ENCODE measurements at regions not wholly inside any gene's neighbourhood (a gene's known extent, or its start where the extent isn't known, plus 50 kb on each side); places are given as distances from the start of the nearest gene placed in this dataset.

GRCh38 chr5:133750356-133750755, 138.0 kb upstream of the FSTL4 start:
- H3K36me3 Mint-ChIP-seq (ENCODE audit: low read depth) = no peaks in the 10 kb centered on the region
- H3K9me3 Mint-ChIP-seq = no peaks in the 10 kb centered on the region
- DNase-seq = peak; percentile 12
- no peak overlapping the region for H3K27ac Mint-ChIP-seq
- ChIA-PET POLR2A (no interaction called here), CTCF (no interaction called here)
- H3K4me3 Mint-ChIP-seq = no peak overlapping the region
- no peaks in the 10 kb centered on the region for H3K4me1 Mint-ChIP-seq
- H3K27me3 Mint-ChIP-seq = peaks cover 3% of the 10 kb centered on the region

- DNase-seq = no peak
- Mint-ChIP-seq H3K4me1 (no peaks in the 10 kb centered on the region), H3K27me3 (peaks cover 2% of the 10 kb centered on the region), H3K4me3 (no peak overlapping the region), H3K9me3 (no peaks in the 10 kb centered on the region), H3K27ac (no peak overlapping the region), H3K36me3 (ENCODE audit: low read depth) (no peaks in the 10 kb centered on the region)
- ChIA-PET POLR2A (no interaction called here), CTCF (no interaction called here)
Observed at GRCh38 chr5:133749331-133749985, 137.1 kb upstream of the FSTL4 start.

- no peaks in the 10 kb centered on the region for H3K4me1 Mint-ChIP-seq
- H3K27ac Mint-ChIP-seq = no peak overlapping the region
- peaks cover 11% of the 10 kb centered on the region for H3K27me3 Mint-ChIP-seq
- no peaks in the 10 kb centered on the region for H3K9me3 Mint-ChIP-seq
- no peaks in the 10 kb centered on the region for H3K36me3 Mint-ChIP-seq (ENCODE audit: low read depth)
- ChIA-PET POLR2A (no interaction called here), CTCF (interaction anchor here (2.1 kb wide), 1 partner anchor 123 kb away, joined by 4 read pairs; no protein-coding TSS in a partner anchor)
- H3K4me3 Mint-ChIP-seq = no peak overlapping the region
- DNase-seq = peak; percentile 26
Observed at GRCh38 chr5:133746834-133747233, 134.5 kb upstream of the FSTL4 start.

- ChIA-PET CTCF (no interaction called here), POLR2A (no interaction called here)
- Mint-ChIP-seq H3K36me3 (ENCODE audit: low read depth) (no peaks in the 10 kb centered on the region), H3K9me3 (no peaks in the 10 kb centered on the region), H3K27me3 (peaks cover 11% of the 10 kb centered on the region), H3K27ac (no peak overlapping the region), H3K4me1 (no peaks in the 10 kb centered on the region), H3K4me3 (no peak overlapping the region)
- DNase-seq = no peak
Observed at GRCh38 chr5:133744960-133745308, 132.6 kb upstream of the FSTL4 start.

GRCh38 chr5:133744051-133744959, 132.0 kb upstream of the FSTL4 start:
- CTCF ChIA-PET = no interaction called here
- no peak overlapping the region for H3K4me3 Mint-ChIP-seq

GRCh38 chr5:133742431-133742988, 130.2 kb upstream of the FSTL4 start:
- Mint-ChIP-seq H3K4me1 (no peaks in the 10 kb centered on the region), H3K27me3 (peaks cover 11% of the 10 kb centered on the region), H3K4me3 (no peak overlapping the region), H3K27ac (no peak overlapping the region), H3K9me3 (no peaks in the 10 kb centered on the region), H3K36me3 (ENCODE audit: low read depth) (no peaks in the 10 kb centered on the region)
- POLR2A ChIA-PET = no interaction called here
- CTCF ChIA-PET = no interaction called here
- DNase-seq = no peak

More at GRCh38 chr5:133744051-133744959, 132.0 kb upstream of the FSTL4 start:
- no peaks in the 10 kb centered on the region for H3K4me1 Mint-ChIP-seq
- H3K9me3 Mint-ChIP-seq = no peaks in the 10 kb centered on the region
- no peak overlapping the region for H3K27ac Mint-ChIP-seq
- DNase-seq = no peak
- POLR2A ChIA-PET = no interaction called here
- H3K27me3 Mint-ChIP-seq = peaks cover 11% of the 10 kb centered on the region
- no peaks in the 10 kb centered on the region for H3K36me3 Mint-ChIP-seq (ENCODE audit: low read depth)

- no peak for DNase-seq
- no peaks in the 10 kb centered on the region for H3K36me3 Mint-ChIP-seq (ENCODE audit: low read depth)
Observed at GRCh38 chr5:133741818-133742355, 129.5 kb upstream of the FSTL4 start.

GRCh38 chr5:133741396-133741795, 129.1 kb upstream of the FSTL4 start:
- CTCF ChIA-PET = no interaction called here
- Mint-ChIP-seq H3K27me3 (peaks cover 11% of the 10 kb centered on the region), H3K4me1 (no peaks in the 10 kb centered on the region), H3K4me3 (no peak overlapping the region), H3K27ac (no peak overlapping the region), H3K36me3 (ENCODE audit: low read depth) (no peaks in the 10 kb centered on the region), H3K9me3 (no peaks in the 10 kb centered on the region)
- POLR2A ChIA-PET = no interaction called here
- peak; percentile 8 for DNase-seq

More at GRCh38 chr5:133741818-133742355, 129.5 kb upstream of the FSTL4 start:
- no peak overlapping the region for H3K27ac Mint-ChIP-seq
- no peak overlapping the region for H3K4me3 Mint-ChIP-seq
- H3K4me1 Mint-ChIP-seq = no peaks in the 10 kb centered on the region
- ChIA-PET CTCF (no interaction called here), POLR2A (no interaction called here)
- H3K9me3 Mint-ChIP-seq = no peaks in the 10 kb centered on the region
- peaks cover 11% of the 10 kb centered on the region for H3K27me3 Mint-ChIP-seq

- no peaks in the 10 kb centered on the region for H3K4me1 Mint-ChIP-seq
- no peaks in the 10 kb centered on the region for H3K36me3 Mint-ChIP-seq (ENCODE audit: low read depth)
- H3K4me3 Mint-ChIP-seq = no peak overlapping the region
- POLR2A ChIA-PET = no interaction called here
- CTCF ChIA-PET = no interaction called here
- H3K27ac Mint-ChIP-seq = no peak overlapping the region
- DNase-seq = no peak
- H3K27me3 Mint-ChIP-seq = peaks cover 11% of the 10 kb centered on the region
- no peaks in the 10 kb centered on the region for H3K9me3 Mint-ChIP-seq
Observed at GRCh38 chr5:133739181-133739780, 126.9 kb upstream of the FSTL4 start.

GRCh38 chr5:133738271-133738670, 125.9 kb upstream of the FSTL4 start:
- H3K9me3 Mint-ChIP-seq = no peaks in the 10 kb centered on the region
- no peak overlapping the region for H3K27ac Mint-ChIP-seq
- H3K4me3 Mint-ChIP-seq = no peak overlapping the region
- ChIA-PET CTCF (no interaction called here), POLR2A (no interaction called here)
- no peaks in the 10 kb centered on the region for H3K36me3 Mint-ChIP-seq (ENCODE audit: low read depth)
- DNase-seq = no peak
- no peaks in the 10 kb centered on the region for H3K4me1 Mint-ChIP-seq
- H3K27me3 Mint-ChIP-seq = peaks cover 3% of the 10 kb centered on the region

- POLR2A ChIA-PET = no interaction called here
- no peaks in the 10 kb centered on the region for H3K36me3 Mint-ChIP-seq (ENCODE audit: low read depth)
- DNase-seq = no peak
- CTCF ChIA-PET = no interaction called here
- H3K27ac Mint-ChIP-seq = no peak overlapping the region
- H3K27me3 Mint-ChIP-seq = peaks cover 1% of the 10 kb centered on the region
- H3K4me1 Mint-ChIP-seq = no peaks in the 10 kb centered on the region
- no peak overlapping the region for H3K4me3 Mint-ChIP-seq
- no peaks in the 10 kb centered on the region for H3K9me3 Mint-ChIP-seq
Observed at GRCh38 chr5:133736512-133736911, 124.2 kb upstream of the FSTL4 start.

- DNase-seq = no peak
- H3K9me3 Mint-ChIP-seq = no peaks in the 10 kb centered on the region
- H3K27me3 Mint-ChIP-seq = peaks cover 3% of the 10 kb centered on the region
- no peak overlapping the region for H3K27ac Mint-ChIP-seq
- no peaks in the 10 kb centered on the region for H3K36me3 Mint-ChIP-seq (ENCODE audit: low read depth)
- H3K4me3 Mint-ChIP-seq = no peak overlapping the region
- ChIA-PET POLR2A (no interaction called here), CTCF (no interaction called here)
- no peaks in the 10 kb centered on the region for H3K4me1 Mint-ChIP-seq
Observed at GRCh38 chr5:133735346-133735745, 123.0 kb upstream of the FSTL4 start.

- Mint-ChIP-seq H3K4me1 (no peaks in the 10 kb centered on the region), H3K36me3 (ENCODE audit: low read depth) (no peaks in the 10 kb centered on the region), H3K27ac (no peak overlapping the region), H3K27me3 (peaks cover 4% of the 10 kb centered on the region), H3K9me3 (peaks cover under 1% of the 10 kb centered on the region), H3K4me3 (no peak overlapping the region)
- ChIA-PET POLR2A (no interaction called here), CTCF (no interaction called here)
- DNase-seq = peak; percentile 11
Observed at GRCh38 chr5:133734916-133735315, 122.6 kb upstream of the FSTL4 start.
